ENCODE measurements at regions not wholly inside any gene's neighbourhood (a gene's known extent, or its start where the extent isn't known, plus 50 kb on each side); places are given as distances from the start of the nearest gene placed in this dataset.

DNA sequence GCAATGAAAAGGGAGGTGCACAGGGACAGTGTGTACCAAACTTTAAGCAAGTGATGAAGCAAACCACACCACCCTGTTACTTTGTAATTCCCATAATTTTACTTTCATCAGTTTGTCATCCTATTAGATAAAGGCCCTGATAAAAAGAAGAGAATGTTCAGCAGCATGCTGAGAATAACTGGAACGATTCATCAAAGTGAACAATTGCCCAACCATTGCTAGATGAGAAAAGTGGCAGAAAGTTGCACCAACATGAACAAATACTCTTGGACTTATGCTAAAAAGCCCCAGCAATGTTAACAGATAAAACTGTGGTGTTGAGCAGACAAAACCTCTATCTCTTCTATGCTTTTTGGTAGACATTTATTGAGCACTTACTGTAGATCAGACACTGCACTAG lies 75.5 kb upstream of the PCGF5 start:
- DNase-seq (ENCODE audit: low spot score in 2 of 2) = no peak
- 31 to 71% methylated on average over 1 of the region's 1 CpG for WGBS, 2 donors
- TF ChIP-seq, protein P1, sequence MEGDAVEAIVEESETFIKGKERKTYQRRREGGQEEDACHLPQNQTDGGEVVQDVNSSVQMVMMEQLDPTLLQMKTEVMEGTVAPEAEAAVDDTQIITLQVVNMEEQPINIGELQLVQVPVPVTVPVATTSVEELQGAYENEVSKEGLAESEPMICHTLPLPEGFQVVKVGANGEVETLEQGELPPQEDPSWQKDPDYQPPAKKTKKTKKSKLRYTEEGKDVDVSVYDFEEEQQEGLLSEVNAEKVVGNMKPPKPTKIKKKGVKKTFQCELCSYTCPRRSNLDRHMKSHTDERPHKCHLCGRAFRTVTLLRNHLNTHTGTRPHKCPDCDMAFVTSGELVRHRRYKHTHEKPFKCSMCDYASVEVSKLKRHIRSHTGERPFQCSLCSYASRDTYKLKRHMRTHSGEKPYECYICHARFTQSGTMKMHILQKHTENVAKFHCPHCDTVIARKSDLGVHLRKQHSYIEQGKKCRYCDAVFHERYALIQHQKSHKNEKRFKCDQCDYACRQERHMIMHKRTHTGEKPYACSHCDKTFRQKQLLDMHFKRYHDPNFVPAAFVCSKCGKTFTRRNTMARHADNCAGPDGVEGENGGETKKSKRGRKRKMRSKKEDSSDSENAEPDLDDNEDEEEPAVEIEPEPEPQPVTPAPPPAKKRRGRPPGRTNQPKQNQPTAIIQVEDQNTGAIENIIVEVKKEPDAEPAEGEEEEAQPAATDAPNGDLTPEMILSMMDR (IDR thresholded peaks at IDR 0.05) = no peak
- TF ChIP-seq POLR2A (IDR thresholded peaks at IDR 0.05) = no peak

DNA sequence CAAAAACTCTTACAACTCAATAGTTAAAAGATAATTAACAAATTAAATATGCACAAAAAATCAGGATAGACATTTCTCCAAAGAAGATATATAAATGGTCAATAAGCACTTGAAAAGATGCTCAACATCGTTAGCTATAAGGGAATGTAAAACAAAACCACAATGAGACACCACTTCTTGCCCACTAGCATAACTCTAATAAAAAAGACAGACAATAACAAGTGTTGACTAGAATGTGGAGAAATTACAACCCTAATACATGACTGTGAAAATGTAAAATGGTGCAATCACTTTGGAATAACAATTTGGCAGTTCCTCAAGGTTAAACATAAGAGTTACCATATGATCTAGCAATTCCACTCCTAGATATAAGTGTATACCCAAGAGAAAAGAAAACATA lies 74.3 kb upstream of the PCGF5 start:
- no peak overlapping the region for H3K4me3 ChIP-seq (ENCODE audit: low read depth, poor library complexity, severe bottlenecking)
- TF ChIP-seq POLR2A (IDR thresholded peaks at IDR 0.05) = no peak
- TF ChIP-seq, protein P1 (IDR thresholded peaks at IDR 0.05) = no peak
- intact Hi-C loops (cut with DNase I; ENCODE audit: low total_unique reads) = no loop called here
- 57 to 61% methylated on average over 1 of the region's 1 CpG for WGBS, 2 donors
- no peak for DNase-seq (ENCODE audit: low spot score in 2 of 2)

More for the DNA sequence above, 75.5 kb upstream of the PCGF5 start:
- no peak overlapping the region for H3K4me3 ChIP-seq (ENCODE audit: low read depth, poor library complexity, severe bottlenecking)
- intact Hi-C loops (cut with DNase I; ENCODE audit: low total_unique reads) = no loop called here

DNA sequence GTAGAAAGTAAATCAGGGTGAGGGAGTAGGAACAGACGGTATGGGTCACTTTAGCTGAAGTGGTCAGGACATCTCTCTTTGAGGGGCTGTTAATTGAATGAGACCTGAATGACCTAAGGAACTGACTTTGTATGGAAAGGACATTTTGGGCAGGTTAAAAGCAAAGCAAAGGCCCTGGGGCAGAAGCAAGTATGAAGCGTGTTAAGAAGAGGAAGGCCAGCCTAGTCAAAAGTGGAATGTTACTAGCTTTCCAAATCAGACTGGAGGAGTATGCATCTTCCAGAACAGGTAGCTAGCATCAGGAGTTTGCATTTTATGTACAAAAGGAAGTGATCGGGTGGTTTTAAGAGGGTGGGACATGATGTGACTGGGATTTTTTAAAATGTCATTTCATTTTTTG lies 70.9 kb upstream of the PCGF5 start:
- no peak for DNase-seq (ENCODE audit: low spot score in 2 of 2)
- 85 to 89% methylated on average over 3 of the region's 3 CpGs for WGBS, 2 donors
- intact Hi-C loops (cut with DNase I; ENCODE audit: low total_unique reads) = no loop called here
- H3K4me3 ChIP-seq (ENCODE audit: low read depth, poor library complexity, severe bottlenecking) = no peak overlapping the region
- TF ChIP-seq POLR2A (IDR thresholded peaks at IDR 0.05) = no peak
- TF ChIP-seq, protein P1 (IDR thresholded peaks at IDR 0.05) = no peak

DNA sequence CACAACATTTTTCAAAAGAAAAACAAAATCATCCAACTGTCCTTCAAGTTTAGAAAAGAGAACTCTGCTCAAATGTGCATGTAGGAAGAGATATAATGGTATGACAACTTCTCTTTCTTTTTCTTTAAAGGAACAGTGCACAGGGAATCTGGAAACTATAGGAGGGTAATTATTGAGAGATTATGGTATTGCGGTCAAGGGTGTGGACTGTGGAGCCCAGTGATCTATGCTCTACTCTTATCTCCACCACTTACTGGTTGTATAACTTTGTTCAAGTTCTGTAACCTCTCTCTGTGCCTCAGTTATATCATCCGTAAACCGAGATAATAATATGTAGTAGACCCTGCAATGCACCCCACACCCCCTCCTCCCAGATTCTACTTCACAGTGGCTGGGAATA lies 69.8 kb upstream of the PCGF5 start:
- no peak overlapping the region for H3K4me3 ChIP-seq (ENCODE audit: low read depth, poor library complexity, severe bottlenecking)
- TF ChIP-seq, protein P1 (IDR thresholded peaks at IDR 0.05) = no peak
- no peak for TF ChIP-seq POLR2A (IDR thresholded peaks at IDR 0.05)
- 79 to 95% methylated on average over 3 of the region's 3 CpGs for WGBS, 2 donors
- intact Hi-C loops (cut with DNase I; ENCODE audit: low total_unique reads) = no loop called here
- DNase-seq (ENCODE audit: low spot score in 2 of 2) = no peak

DNA sequence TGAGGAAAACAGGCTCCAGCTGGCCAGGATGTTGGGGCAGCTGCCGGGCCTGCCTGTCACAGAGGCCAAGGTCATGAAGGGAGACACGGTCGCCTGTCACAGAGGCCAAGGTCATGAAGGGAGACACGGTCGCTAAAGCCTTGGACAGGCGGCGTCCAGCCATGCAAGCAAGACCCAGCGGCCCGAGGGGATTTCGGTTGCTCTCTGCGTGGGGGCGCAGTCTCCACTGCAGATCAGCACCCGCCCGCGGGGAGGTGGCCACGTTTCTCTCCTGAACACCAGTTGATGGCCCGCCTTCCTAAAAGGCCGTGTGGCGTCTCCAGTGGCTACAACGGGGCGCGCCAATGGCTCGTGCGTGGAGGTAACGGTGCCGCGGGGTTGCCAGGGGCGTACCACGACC lies 67.0 kb upstream of the PCGF5 start:
- intact Hi-C loops (cut with DNase I; ENCODE audit: low total_unique reads) = no loop called here
- 95% methylated on average over 19 to 29 of the region's 29 CpGs for WGBS, 2 donors
- no peak overlapping the region for H3K4me3 ChIP-seq (ENCODE audit: low read depth, poor library complexity, severe bottlenecking)
- DNase-seq (ENCODE audit: low spot score in 2 of 2) = no peak
- TF ChIP-seq, protein P1 (IDR thresholded peaks at IDR 0.05) = no peak
- no peak for TF ChIP-seq POLR2A (IDR thresholded peaks at IDR 0.05)

DNA sequence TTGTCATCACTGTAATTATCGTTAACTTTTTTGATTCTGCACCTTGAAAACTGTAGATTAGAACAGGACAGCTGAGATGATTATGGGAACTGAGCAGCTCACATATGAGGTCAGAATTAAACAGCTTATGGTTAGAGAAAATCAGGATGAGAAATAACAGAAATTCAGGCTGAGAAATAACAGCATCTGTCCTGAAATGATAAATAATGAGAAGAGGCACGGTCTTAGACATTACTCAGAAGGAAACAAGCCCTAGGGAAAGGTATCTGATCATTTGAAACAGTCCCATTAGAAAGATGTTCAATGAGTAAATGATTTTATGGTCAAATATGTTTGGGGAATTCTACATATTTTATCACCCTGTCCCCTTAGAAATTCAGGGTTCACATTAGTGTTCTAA lies 65.6 kb upstream of the PCGF5 start:
- TF ChIP-seq, protein P1 (IDR thresholded peaks at IDR 0.05) = no peak
- TF ChIP-seq POLR2A (IDR thresholded peaks at IDR 0.05) = no peak
- H3K4me3 ChIP-seq (ENCODE audit: low read depth, poor library complexity, severe bottlenecking) = no peak overlapping the region
- 78% methylated on average over 2 of the region's 2 CpGs for WGBS, 2 donors
- intact Hi-C loops (cut with DNase I; ENCODE audit: low total_unique reads) = no loop called here
- no peak for DNase-seq (ENCODE audit: low spot score in 2 of 2)
